ENCODE measurements at regions not wholly inside any gene's neighbourhood (a gene's known extent, or its start where the extent isn't known, plus 50 kb on each side); places are given as distances from the start of the nearest gene placed in this dataset.

DNA sequence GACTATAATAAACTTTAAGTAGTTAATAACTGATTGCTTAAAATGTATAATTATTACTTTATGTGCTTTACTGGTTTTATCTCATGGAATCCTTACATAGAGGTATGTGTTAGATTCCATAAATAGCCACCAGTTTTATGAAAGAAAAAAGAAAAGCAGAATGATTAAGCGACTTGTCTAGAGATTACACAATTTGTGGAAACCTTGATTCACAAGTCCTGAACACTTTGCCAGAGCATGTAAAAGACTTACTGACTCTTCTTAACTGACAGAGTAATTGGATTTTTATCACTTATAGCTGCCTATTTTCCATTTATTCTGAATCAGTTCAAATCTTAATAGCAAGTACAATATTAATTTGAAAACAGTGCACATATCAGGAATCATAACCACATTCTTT lies 448.7 kb upstream of the NETO1 start (continued):
- TF ChIP-seq TSHZ2 (CRISPR knock-in tag; IDR thresholded peaks at IDR 0.05) (no peak), OSR1 (CRISPR knock-in tag; IDR thresholded peaks at IDR 0.05) (no peak), TCF4 (CRISPR knock-in tag; IDR thresholded peaks at IDR 0.05; ENCODE audit: borderline replicate concordance) (no peak)

DNA sequence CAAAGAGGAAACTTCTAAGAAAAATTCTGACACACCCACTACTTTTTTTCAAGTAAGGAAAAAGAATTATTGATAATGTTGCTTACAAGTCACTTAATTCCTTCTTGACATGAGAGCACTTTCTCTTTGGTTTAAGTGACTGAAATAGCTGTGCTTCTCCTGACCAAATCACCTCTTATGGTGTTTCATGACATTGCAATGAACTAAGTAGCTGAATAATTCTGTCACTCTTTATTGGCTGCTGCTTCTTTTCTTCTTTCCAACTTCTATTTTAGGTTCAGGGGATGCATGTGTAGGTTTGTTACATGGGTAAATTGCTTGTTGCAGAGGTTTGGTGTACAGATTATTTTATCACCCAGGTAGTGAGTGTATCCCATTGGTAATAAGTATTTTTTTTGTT lies 447.6 kb upstream of the NETO1 start:
- TF ChIP-seq TSHZ2 (CRISPR knock-in tag; IDR thresholded peaks at IDR 0.05): no peak
- no peak for ATAC-seq

DNA sequence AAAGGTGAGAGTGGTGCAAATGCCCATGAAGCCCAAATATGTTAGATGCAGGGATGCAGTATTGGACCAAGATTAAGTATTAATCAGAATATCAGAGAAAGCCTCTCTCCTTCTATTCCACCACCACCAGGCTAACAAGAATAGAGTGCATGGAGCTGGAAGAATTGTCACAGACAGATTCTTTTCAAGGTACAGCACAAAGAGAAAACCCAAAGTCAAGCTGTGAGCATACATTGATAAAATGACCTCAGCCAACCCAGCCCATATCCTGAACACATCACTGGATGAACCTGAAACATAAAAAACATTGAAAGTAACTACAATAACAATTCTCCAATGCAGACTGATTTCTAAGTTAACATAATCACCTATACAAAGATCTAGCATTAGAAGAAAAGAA lies 445.7 kb upstream of the NETO1 start:
- no peak for ATAC-seq
- TF ChIP-seq ISL1 (CRISPR knock-in tag; IDR thresholded peaks at IDR 0.05) (no peak), GLIS3 (CRISPR knock-in tag; IDR thresholded peaks at IDR 0.05) (no peak), ARNTL (CRISPR knock-in tag; IDR thresholded peaks at IDR 0.05; ENCODE audit: borderline replicate concordance, low read depth) (no peak), SNAI2 (CRISPR knock-in tag; IDR thresholded peaks at IDR 0.05) (no peak), ZNF70 (CRISPR knock-in tag; IDR thresholded peaks at IDR 0.05) (no peak), ESRRG (CRISPR knock-in tag; IDR thresholded peaks at IDR 0.05) (no peak), POU6F1 (CRISPR knock-in tag; IDR thresholded peaks at IDR 0.05; ENCODE audit: borderline replicate concordance, low read depth) (no peak), ZFP30 (CRISPR knock-in tag; IDR thresholded peaks at IDR 0.05) (no peak), RARB (CRISPR knock-in tag; IDR thresholded peaks at IDR 0.05) (no peak), ZNF8 (CRISPR knock-in tag; IDR thresholded peaks at IDR 0.05) (no peak), ZFP3 (CRISPR knock-in tag; IDR thresholded peaks at IDR 0.05) (no peak), BACH2 (CRISPR knock-in tag; IDR thresholded peaks at IDR 0.05; ENCODE audit: borderline replicate concordance) (no peak), TOX (CRISPR knock-in tag; IDR thresholded peaks at IDR 0.05; ENCODE audit: borderline replicate concordance) (no peak)
- TF ChIP-seq, protein P1, sequence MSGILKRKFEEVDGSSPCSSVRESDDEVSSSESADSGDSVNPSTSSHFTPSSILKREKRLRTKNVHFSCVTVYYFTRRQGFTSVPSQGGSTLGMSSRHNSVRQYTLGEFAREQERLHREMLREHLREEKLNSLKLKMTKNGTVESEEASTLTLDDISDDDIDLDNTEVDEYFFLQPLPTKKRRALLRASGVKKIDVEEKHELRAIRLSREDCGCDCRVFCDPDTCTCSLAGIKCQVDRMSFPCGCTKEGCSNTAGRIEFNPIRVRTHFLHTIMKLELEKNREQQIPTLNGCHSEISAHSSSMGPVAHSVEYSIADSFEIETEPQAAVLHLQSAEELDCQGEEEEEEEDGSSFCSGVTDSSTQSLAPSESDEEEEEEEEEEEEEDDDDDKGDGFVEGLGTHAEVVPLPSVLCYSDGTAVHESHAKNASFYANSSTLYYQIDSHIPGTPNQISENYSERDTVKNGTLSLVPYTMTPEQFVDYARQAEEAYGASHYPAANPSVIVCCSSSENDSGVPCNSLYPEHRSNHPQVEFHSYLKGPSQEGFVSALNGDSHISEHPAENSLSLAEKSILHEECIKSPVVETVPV (CRISPR knock-in tag; IDR thresholded peaks at IDR 0.05): no peak

DNA sequence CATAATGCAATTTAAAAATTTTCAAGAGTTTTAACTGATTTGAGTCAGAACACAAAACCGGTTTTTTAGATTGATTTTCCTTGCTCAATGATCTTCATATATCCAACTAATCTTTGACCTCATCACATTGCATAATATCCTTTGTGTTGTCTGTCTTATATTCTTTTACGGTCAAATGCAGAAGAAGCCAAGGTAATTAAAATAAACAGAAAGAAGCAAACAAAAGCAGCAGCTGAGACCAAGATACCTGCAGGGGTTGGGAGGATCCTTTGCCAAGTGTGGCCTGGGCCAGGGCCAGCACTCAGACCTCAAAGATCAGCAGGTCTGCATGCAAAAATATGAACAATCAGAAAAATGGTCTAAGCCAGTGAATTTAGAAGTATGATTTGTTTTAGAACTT lies 428.9 kb upstream of the NETO1 start:
- no peak for ATAC-seq
- TF ChIP-seq CREB5 (CRISPR knock-in tag; IDR thresholded peaks at IDR 0.05; ENCODE audit: low read depth): no peak
- TF ChIP-seq ZNF565 (CRISPR knock-in tag; conservative IDR thresholded peaks at IDR 0.05; ENCODE audit: low read depth): no peak
- no peak for TF ChIP-seq TCF4 (CRISPR knock-in tag; IDR thresholded peaks at IDR 0.05; ENCODE audit: borderline replicate concordance)
- TF ChIP-seq OSR1 (CRISPR knock-in tag; IDR thresholded peaks at IDR 0.05): no peak
- no peak for TF ChIP-seq GLIS3 (CRISPR knock-in tag; IDR thresholded peaks at IDR 0.05)
- TF ChIP-seq ARNTL (CRISPR knock-in tag; IDR thresholded peaks at IDR 0.05; ENCODE audit: borderline replicate concordance, low read depth): no peak
- no peak for TF ChIP-seq ISL1 (CRISPR knock-in tag; IDR thresholded peaks at IDR 0.05)
- no peak for TF ChIP-seq TSHZ2 (CRISPR knock-in tag; IDR thresholded peaks at IDR 0.05)
- TF ChIP-seq PATZ1 (CRISPR knock-in tag; IDR thresholded peaks at IDR 0.05; ENCODE audit: borderline replicate concordance): no peak
- TF ChIP-seq ESRRG (CRISPR knock-in tag; IDR thresholded peaks at IDR 0.05): no peak
- no peak for TF ChIP-seq TOX (CRISPR knock-in tag; IDR thresholded peaks at IDR 0.05; ENCODE audit: borderline replicate concordance)
- TF ChIP-seq ZNF8 (CRISPR knock-in tag; IDR thresholded peaks at IDR 0.05): no peak
- TF ChIP-seq ZC3H10 (CRISPR knock-in tag; IDR thresholded peaks at IDR 0.05): no peak
- no peak for TF ChIP-seq CSDC2 (CRISPR knock-in tag; IDR thresholded peaks at IDR 0.05)
